Trophoblast cell (in vitro differentiated cells and primary cell): ENCODE measurements at regions not wholly inside any gene's neighbourhood (a gene's known extent, or its start where the extent isn't known, plus 50 kb on each side); places are given as distances from the start of the nearest gene placed in this dataset.

Experiments
- DNase-seq, 2 donors: peaks; one replicate each; pipeline ENCODE4 v3.0.0-alpha.2; 2016
- H2AFZ ChIP-seq: 2 replicates; pipeline ENCODE4 v1.6.1; 2013; ENCODE audit warnings: low read length, moderate library complexity, mild to moderate bottlenecking; ENCODE audit not compliant: insufficient read depth, poor library complexity
- H2AK5ac ChIP-seq: 2 replicates; pipeline ENCODE4 v1.6.1; 2013; ENCODE audit warnings: mild to moderate bottlenecking, low read length
- H2BK120ac ChIP-seq: 2 replicates; pipeline ENCODE4 v1.6.1; 2013; ENCODE audit warnings: low read length, mild to moderate bottlenecking, moderate library complexity; ENCODE audit not compliant: insufficient read depth, poor library complexity
- H2BK12ac ChIP-seq: 2 replicates; pipeline ENCODE4 v1.6.1; 2013; ENCODE audit warnings: mild to moderate bottlenecking, low read length, moderate library complexity
- H2BK5ac ChIP-seq: 2 replicates; pipeline ENCODE4 v1.6.1; 2013; ENCODE audit warnings: low read length, low read depth, moderate library complexity, mild to moderate bottlenecking; ENCODE audit not compliant: poor library complexity
- H3K14ac ChIP-seq: 2 replicates; pipeline ENCODE4 v1.6.1; 2013; ENCODE audit warnings: mild to moderate bottlenecking, low read length
- H3K18ac ChIP-seq: 2 replicates; pipeline ENCODE4 v1.6.1; 2013; ENCODE audit warnings: mild to moderate bottlenecking, low read length
- H3K23ac ChIP-seq: 2 replicates; pipeline ENCODE4 v1.6.1; 2013; ENCODE audit warnings: low read length
- H3K27ac ChIP-seq: 2 replicates; pipeline ENCODE4 v1.5.1; 2013; ENCODE audit warnings: low read depth, mild to moderate bottlenecking, inconsistent platforms, low read length, moderate library complexity
- H3K27me3 ChIP-seq: 2 replicates; pipeline ENCODE4 v1.6.1; 2013; ENCODE audit warnings: inconsistent platforms, mild to moderate bottlenecking, low read length, moderate library complexity; ENCODE audit not compliant: insufficient read depth
- H3K36me3 ChIP-seq, 2 experiments: 1 replicate in 1 of 2; 2 replicates in 1 of 2; pipeline ENCODE4 v1.6.1; 2013; ENCODE audit warnings: low read length in 2 of 2, mild to moderate bottlenecking in 2 of 2, moderate library complexity in 1 of 2; ENCODE audit not compliant: insufficient read depth in 2 of 2, control insufficient read depth in 1 of 2
- H3K4ac ChIP-seq: 2 replicates; pipeline ENCODE4 v1.6.1; 2013; ENCODE audit warnings: low read depth, mild to moderate bottlenecking, low read length, moderate library complexity
- H3K4me1 ChIP-seq, 2 experiments: 1 replicate in 1 of 2; 2 replicates in 1 of 2; pipeline ENCODE4 v1.6.1; 2013; ENCODE audit warnings: low read length in 2 of 2, mild to moderate bottlenecking in 2 of 2, moderate library complexity in 1 of 2; ENCODE audit not compliant: insufficient read depth in 2 of 2, control insufficient read depth in 1 of 2
- H3K4me2 ChIP-seq: 2 replicates; pipeline ENCODE4 v1.6.1; 2013; ENCODE audit warnings: inconsistent platforms, mild to moderate bottlenecking, low read length, moderate library complexity
- H3K4me3 ChIP-seq: 2 replicates; pipeline ENCODE4 v1.5.1; 2013; ENCODE audit warnings: mild to moderate bottlenecking, low read depth, low read length, inconsistent platforms
- H3K79me1 ChIP-seq: one replicate; pipeline ENCODE4 v1.6.1; 2013; ENCODE audit warnings: low read length
- H3K79me2 ChIP-seq: 2 replicates; pipeline ENCODE4 v1.6.1; 2013; ENCODE audit warnings: low read length, mild to moderate bottlenecking; ENCODE audit not compliant: control insufficient read depth, insufficient read depth, poor library complexity
- H3K9ac ChIP-seq: 2 replicates; pipeline ENCODE4 v1.6.1; 2013; ENCODE audit warnings: mild to moderate bottlenecking, low read length
- H3K9me3 ChIP-seq: 2 replicates; pipeline ENCODE4 v1.6.1; 2013; ENCODE audit warnings: low read depth, mild to moderate bottlenecking, control low read depth, inconsistent platforms, low read length; ENCODE audit not compliant: insufficient read depth
- H4K12ac ChIP-seq: 2 replicates; pipeline ENCODE4 v1.6.1; 2013; ENCODE audit warnings: low read depth, mild to moderate bottlenecking, low read length, moderate library complexity
- H4K8ac ChIP-seq: 2 replicates; pipeline ENCODE4 v1.6.1; 2013; ENCODE audit warnings: low read depth, mild to moderate bottlenecking, low read length, moderate library complexity
- H4K91ac ChIP-seq: one replicate; pipeline ENCODE4 v1.6.1; 2013; ENCODE audit warnings: low read depth, mild to moderate bottlenecking, low read length, moderate library complexity
- WGBS: extraction: QIAGEN DNeasy Blood & Tissue Kit; methylation state at CpG from one replicate; pipeline ENCODE4 v1.1.7; 2013; ENCODE audit warnings: missing lambda C conversion rate; ENCODE audit not compliant: insufficient read length, insufficient coverage; ENCODE audit errors: extremely low coverage; 5-methylcytosine and 5-hydroxymethylcytosine counted together

- no peak overlapping the region for H3K4me3 ChIP-seq
- no peak overlapping the region for H4K91ac ChIP-seq
- no peak overlapping the region for H3K18ac ChIP-seq
- no peak overlapping the region for H2BK5ac ChIP-seq
- H3K14ac ChIP-seq, result no peak overlapping the region
- H2AK5ac ChIP-seq, result no peak overlapping the region
- no peaks in the 10 kb centered on the region for H3K27me3 ChIP-seq
- peaks cover 0 to 3% of the 10 kb centered on the region in 2 experiments for H3K4me1 ChIP-seq
- WGBS, result no CpG with 5 or more reads among the region's 1 CpG
- H3K4ac ChIP-seq, result no peak overlapping the region
- no peak overlapping the region for H2BK120ac ChIP-seq
- H3K4me2 ChIP-seq, result no peak overlapping the region
- no peak overlapping the region for H3K27ac ChIP-seq
- no peaks in the 10 kb centered on the region for H3K79me2 ChIP-seq
- H3K79me1 ChIP-seq, result no peaks in the 10 kb centered on the region
- no peak overlapping the region for H4K12ac ChIP-seq
- H3K9ac ChIP-seq, result no peak overlapping the region
- no peak overlapping the region for H4K8ac ChIP-seq
- H2BK12ac ChIP-seq, result no peak overlapping the region
- H3K9me3 ChIP-seq, result no peaks in the 10 kb centered on the region
- no peak for DNase-seq
- no peaks in the 10 kb centered on the region for H3K36me3 ChIP-seq
- no peak overlapping the region for H3K23ac ChIP-seq
- H2AFZ ChIP-seq, result no peak overlapping the region
Measured at GRCh38 chr5:38663249-38663648, 106.8 kb upstream of the LIFR start.

DNA sequence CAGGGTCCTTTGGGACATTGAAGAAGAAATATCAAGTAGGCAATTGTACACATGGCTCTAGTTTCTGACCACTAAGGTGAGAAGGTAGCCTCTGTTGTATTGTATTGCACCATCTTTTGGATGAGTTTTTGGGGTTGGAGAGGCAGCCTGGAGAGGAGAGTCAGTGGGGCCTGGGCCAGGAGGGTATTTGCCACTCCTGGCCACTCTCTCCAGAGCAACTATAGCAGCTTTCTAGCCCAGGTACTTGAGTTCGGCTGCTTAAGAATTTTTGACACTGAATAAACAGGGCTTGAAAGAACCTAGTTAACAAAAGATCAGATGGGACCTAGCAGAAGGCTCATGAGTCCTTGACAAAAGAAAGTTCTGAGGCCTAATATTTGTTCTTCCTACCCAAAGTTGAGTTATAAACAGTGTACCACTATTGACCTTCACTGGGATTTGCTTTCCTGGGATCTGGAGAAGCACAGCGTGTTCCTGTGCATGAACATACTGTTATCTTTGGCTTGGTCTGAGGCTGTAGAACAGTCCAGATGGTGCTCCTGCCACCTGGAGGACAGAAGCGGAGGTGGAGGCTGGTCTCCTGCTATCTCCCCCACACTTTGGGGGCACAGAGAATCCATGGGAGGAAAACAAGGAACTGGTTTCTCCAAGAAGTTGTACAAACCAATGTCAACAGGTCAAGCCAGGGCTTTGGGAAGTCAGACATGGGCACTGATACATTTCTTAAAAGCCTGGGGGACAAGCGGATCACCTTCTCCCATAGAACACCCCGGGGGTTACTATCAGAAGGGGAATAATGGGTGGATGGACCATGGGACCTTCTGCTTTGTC is 110.4 kb upstream of the LIFR start:
- no peak overlapping the region for H2AFZ ChIP-seq

GRCh38 chr5:38667499-38667776 is 111.0 kb upstream of the LIFR start:
- H2BK5ac ChIP-seq, result no peak overlapping the region

More for the DNA sequence above, 110.4 kb upstream of the LIFR start:
- Histone ChIP-seq H3K79me2 (peaks cover 2% of the 10 kb centered on the region), H4K8ac (no peak overlapping the region), H3K9me3 (no peaks in the 10 kb centered on the region), H2BK5ac (no peak overlapping the region), H2BK12ac (peak overlapping the region; percentile 45), H3K4me2 (no peak overlapping the region), H3K18ac (no peak overlapping the region), H3K4me3 (no peak overlapping the region), H4K91ac (no peak overlapping the region), H4K12ac (no peak overlapping the region), H3K4ac (no peak overlapping the region), H2AK5ac (no peak overlapping the region), H3K14ac (no peak overlapping the region), H3K9ac (no peak overlapping the region), H3K36me3 (no peaks in the 10 kb centered on the region), H3K27ac (no peak overlapping the region), H3K27me3 (no peaks in the 10 kb centered on the region), H3K23ac (no peak overlapping the region), H3K79me1 (peaks cover 11% of the 10 kb centered on the region), H3K4me1 (peaks cover 9 to 14% of the 10 kb centered on the region in 2 experiments), H2BK120ac (no peak overlapping the region)
- DNase-seq, result peak in 1 of 2 donors; percentile 33
- no CpG with 5 or more reads among the region's 5 CpGs for WGBS

GRCh38 chr5:38669361-38669880 is 113.0 kb upstream of the LIFR start:
- Histone ChIP-seq H3K79me2 (peaks cover 2% of the 10 kb centered on the region), H2AFZ (no peak overlapping the region), H3K18ac (no peak overlapping the region), H3K27me3 (no peaks in the 10 kb centered on the region), H2BK5ac (no peak overlapping the region), H3K4me3 (no peak overlapping the region), H2BK120ac (no peak overlapping the region), H3K36me3 (no peaks in the 10 kb centered on the region), H3K4me2 (no peak overlapping the region), H3K27ac (peak overlapping the region; percentile 10), H2BK12ac (no peak overlapping the region), H3K14ac (no peak overlapping the region), H4K12ac (no peak overlapping the region), H2AK5ac (no peak overlapping the region), H3K4ac (no peak overlapping the region), H3K4me1 (peaks cover 10 to 19% of the 10 kb centered on the region in 2 experiments), H3K79me1 (peaks cover 15% of the 10 kb centered on the region), H3K23ac (no peak overlapping the region), H3K9me3 (no peaks in the 10 kb centered on the region), H3K9ac (no peak overlapping the region), H4K8ac (no peak overlapping the region), H4K91ac (no peak overlapping the region)
- DNase-seq, result peak; percentile 33 to 82
- WGBS, result no CpG with 5 or more reads among the region's 2 CpGs

More at GRCh38 chr5:38667499-38667776, 111.0 kb upstream of the LIFR start:
- Histone ChIP-seq H2BK120ac (no peak overlapping the region), H3K18ac (no peak overlapping the region), H3K4me2 (no peak overlapping the region), H3K4me1 (peaks cover 10 to 15% of the 10 kb centered on the region in 2 experiments), H3K27ac (no peak overlapping the region), H3K4ac (no peak overlapping the region), H2BK12ac (no peak overlapping the region), H4K91ac (no peak overlapping the region), H3K23ac (no peak overlapping the region), H3K36me3 (no peaks in the 10 kb centered on the region), H2AK5ac (no peak overlapping the region), H3K14ac (no peak overlapping the region), H3K4me3 (no peak overlapping the region), H2AFZ (no peak overlapping the region), H3K27me3 (no peaks in the 10 kb centered on the region), H3K9ac (no peak overlapping the region), H3K79me1 (peaks cover 13% of the 10 kb centered on the region), H3K9me3 (no peaks in the 10 kb centered on the region), H4K8ac (no peak overlapping the region), H3K79me2 (peaks cover 2% of the 10 kb centered on the region), H4K12ac (no peak overlapping the region)
- WGBS, result no CpG with 5 or more reads among the region's 1 CpG
- no peak for DNase-seq
